ENCODE measurements at regions not wholly inside any gene's neighbourhood (a gene's known extent, or its start where the extent isn't known, plus 50 kb on each side); places are given as distances from the start of the nearest gene placed in this dataset.

- CTCF ChIA-PET: no interaction called here
- POLR2A ChIA-PET: no interaction called here
Measured at GRCh38 chr2:186907897-186908296, 58.9 kb upstream of the ZSWIM2 start.

GRCh38 chr2:186903216-186903615 lies 54.2 kb upstream of the ZSWIM2 start:
- POLR2A ChIA-PET: no interaction called here
- CTCF ChIA-PET: no interaction called here
